HG03457 (cell line): ENCODE measurements at regions not wholly inside any gene's neighbourhood (a gene's known extent, or its start where the extent isn't known, plus 50 kb on each side); places are given as distances from the start of the nearest gene placed in this dataset.
A peak's percentile ranks its signal among the peaks of the same experiment; 100 is the strongest.
"Not testable (repeated sequence)": the region's sequence is repeated elsewhere in the genome, so short reads cannot be mapped to it uniquely, and the experiment has no call there.

Source experiments
- ATAC-seq: cut with Tn5 transposase; IDR thresholded peaks from one replicate; pipeline ENCODE4 v1.9.1; 2021; ENCODE audit warnings: moderate number of reproducible peaks; ENCODE audit not compliant: unreplicated experiment

DNA sequence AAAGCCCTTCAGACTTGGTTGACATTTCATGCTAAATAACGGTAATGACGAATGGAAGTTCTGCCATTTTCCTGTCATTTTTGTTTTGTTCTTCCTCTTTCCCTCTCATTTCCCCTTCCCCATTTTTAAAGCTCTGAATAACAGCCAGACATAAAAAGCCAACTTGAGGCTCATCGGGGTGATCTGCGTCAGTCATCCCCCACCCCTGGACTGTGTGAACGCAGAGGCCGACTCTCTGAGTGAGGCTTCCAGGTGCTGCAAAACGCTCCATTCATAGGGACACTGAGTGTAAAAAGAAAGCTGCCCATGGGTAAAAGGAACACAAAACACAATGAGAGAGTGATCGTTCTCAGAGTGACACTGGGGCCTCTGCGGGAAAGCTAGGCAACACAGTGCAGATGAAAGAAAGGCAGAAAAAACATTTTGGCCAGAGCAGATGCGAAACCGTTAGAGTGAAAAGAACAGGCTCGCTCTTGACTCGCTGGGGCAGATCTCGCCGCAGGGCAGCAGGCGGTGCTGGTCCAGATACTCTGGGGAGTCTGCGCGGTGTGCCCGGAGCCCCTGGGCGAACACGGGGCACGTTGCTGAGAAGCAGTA lies 684.8 kb downstream of the QKI start:
- ATAC-seq, result no peak

DNA sequence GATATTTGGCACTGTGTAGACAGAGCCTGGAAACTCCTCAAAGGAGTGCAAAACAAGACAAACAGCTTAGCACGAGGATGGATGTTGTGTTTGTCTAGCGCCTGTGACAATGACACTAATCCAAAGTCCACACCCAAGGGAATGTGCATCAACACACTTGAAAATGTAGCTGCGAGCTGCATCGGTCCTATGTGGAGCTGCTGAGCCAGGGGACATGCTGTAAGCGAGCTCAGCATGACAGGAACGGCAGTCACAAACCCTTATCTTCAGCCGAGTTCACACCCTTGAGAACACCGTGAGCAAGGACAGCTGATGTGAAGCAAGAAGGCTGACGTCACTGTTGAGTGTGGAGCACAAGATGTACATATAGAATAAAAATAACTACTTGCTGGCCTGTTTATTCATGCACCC lies 684.3 kb downstream of the QKI start:
- no peak for ATAC-seq

DNA sequence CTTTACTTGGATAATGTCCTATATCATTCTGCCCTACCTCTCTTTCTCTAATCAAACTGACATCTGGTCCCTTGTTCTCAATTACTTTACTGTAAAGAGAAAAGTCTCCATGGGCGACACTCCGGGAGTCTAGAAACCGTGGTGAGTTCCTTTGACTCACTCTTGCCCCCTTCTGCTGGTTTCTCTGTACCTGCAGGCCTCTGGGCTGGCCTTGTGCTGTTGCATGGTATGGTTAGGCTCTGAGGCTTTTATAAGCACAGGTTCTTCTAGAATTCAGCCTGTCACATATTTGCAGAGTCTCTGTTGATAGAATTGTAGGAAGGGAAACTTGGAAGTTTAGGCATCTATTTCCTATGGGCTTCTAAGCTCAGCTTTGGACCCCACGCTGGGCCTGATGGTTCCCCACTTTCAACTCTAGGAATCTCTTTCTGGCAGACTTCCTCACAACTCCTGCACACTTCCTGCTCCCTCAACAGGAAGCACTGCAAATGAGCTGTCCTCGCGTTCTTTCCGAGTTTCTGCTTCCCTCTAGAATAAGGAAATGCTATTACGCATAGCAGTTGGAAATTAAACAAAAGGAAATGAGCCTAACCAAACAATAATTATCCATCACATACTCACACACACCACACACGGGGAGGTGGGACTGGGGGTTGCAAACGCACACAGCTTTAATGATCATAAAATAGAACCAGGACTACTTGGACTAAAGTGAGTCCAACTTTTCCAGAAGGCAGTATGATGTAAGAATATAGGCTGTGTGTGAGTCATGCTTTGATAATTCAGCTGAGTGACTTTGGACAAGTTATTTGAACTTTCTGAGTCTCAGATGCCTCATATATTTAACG lies 683.3 kb downstream of the QKI start:
- no peak for ATAC-seq

- ATAC-seq, result no peak
Observed at GRCh38 chr6:164097056-164097455, 682.5 kb downstream of the QKI start.

DNA sequence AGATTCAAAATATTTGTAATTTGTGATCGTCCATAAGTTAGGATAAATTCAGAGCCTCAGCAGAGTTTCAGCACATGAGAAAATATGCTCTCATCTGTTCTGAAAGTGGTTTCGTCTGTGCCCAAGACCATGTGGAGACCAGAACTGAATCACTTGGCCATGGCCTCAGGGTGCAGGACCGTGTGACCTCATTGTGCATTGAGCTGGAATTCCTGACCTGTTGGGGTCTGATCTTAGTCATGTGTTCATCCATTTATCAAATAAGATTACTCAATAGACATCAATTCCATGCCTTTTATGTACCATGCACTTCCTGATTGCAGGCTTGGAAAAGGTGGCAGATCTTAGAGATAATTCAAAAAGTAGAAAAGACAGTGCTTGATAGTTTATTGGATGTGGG lies 680.5 kb downstream of the QKI start:
- no peak for ATAC-seq

- no peak for ATAC-seq
Observed at GRCh38 chr6:164087870-164088269, 673.4 kb downstream of the QKI start.

GRCh38 chr6:164087211-164087610 lies 672.7 kb downstream of the QKI start:
- no peak for ATAC-seq

GRCh38 chr6:164086076-164086887 lies 671.8 kb downstream of the QKI start:
- peak; percentile 74 for ATAC-seq

DNA sequence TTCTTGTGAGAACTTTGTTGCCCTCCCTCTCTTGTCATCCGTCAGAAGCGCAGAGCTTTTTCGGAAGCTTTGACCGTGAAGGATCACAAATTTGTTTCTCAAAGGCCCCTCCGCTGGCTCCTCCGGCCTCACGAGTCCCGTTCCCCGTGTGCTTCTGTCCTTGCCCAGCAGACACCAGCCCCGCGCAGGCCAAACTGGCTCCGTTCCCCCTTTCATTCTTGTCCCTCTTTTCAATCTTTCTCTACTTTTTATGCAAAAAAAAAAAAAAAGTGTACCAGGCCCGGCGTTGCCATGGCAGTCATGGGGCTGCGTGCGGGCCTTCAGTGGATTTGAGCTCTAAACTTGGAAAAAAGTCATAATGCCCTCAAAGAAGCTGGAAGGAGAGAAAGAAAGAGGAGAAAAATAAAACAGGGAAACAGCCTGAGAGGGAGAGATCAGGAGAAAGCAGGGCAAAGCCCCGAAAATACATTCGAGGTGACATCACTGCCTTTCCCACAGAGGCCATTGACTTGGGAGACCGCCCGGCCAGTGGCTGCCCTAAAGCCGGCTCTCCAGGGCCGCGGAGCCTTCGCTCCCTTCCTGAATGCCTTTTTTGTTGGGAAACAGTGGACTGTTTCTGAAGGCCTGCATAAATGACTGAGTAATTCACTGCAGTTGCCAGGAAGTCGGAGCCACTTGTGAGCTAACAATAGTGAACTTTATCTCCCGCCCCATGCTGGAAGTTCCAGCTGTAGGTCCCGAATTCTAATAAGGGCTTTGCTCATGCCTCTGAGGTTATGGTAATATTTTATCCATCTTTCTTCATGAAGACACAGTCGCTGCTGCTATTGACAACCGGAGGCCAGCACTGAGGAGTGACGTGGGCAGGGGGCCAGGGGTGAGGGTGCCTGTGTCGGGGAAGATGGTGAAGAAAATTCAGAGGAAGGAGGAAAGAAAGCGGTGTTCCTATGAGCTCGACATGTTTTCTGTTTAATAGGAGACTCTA lies 670.9 kb downstream of the QKI start:
- no peak for ATAC-seq

DNA sequence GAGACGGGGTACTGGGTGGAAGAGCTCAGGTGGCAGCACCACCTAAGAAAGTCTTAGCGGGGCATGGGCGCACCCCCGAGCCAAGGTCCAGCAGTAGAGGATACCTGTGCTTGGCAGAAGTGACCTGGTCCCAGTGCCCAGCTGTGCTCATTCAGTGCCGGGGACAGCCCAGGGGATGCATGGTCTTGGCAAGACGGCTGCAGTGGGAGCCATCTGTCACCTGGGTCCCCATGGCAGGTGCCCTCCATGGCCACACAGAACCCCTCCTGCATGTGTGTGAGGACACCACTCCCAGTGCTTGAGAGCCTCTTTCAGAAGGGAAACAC lies 664.7 kb downstream of the QKI start:
- no peak for ATAC-seq

DNA sequence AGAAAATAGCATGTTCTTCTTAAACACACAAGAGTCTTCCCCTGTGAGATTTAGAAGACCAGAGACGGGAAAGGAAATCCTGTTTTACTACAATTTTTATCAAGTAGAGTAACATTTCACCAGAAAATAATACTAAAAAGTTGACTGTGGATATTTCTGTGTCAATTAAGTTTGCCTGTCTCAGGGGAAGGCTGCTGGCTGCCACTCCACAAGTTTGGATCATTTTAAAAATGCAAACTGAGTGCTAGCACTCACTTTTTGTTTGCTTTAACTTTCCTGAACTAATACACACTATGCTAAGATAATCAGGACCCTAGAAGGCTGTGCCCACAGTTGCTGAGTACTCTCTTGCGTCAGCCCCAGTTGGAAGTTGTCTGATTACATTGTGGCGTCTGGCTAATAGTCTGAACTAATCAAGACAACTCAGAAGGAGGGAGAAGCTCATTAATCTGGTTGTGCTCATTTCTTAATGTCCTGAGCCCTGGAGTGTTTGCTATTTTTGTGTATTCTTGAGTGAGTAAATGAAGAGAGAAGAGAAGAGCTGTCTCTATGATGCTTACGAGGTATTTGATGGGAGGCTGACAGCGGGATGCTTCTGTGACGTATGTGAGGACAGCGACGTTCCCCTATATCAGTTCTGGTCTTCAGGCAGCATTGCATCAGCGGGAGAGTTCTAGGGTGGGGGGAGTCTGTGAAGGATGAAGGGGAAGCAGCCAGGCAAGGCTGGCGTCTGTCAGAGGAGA lies 664.2 kb downstream of the QKI start:
- no peak for ATAC-seq

- not testable (repeated sequence) for ATAC-seq
Observed at GRCh38 chr6:164076818-164077532, 662.5 kb downstream of the QKI start.

- ATAC-seq, result no peak
Observed at GRCh38 chr6:164075981-164076615, 661.6 kb downstream of the QKI start.

GRCh38 chr6:164072240-164072666 lies 657.7 kb downstream of the QKI start:
- ATAC-seq, result no peak

GRCh38 chr6:164069350-164069990 lies 655.0 kb downstream of the QKI start:
- no peak for ATAC-seq

- no peak for ATAC-seq
Observed at GRCh38 chr6:164068527-164068926, 654.0 kb downstream of the QKI start.

- no peak for ATAC-seq
Observed at GRCh38 chr6:164066766-164067165, 652.2 kb downstream of the QKI start.

DNA sequence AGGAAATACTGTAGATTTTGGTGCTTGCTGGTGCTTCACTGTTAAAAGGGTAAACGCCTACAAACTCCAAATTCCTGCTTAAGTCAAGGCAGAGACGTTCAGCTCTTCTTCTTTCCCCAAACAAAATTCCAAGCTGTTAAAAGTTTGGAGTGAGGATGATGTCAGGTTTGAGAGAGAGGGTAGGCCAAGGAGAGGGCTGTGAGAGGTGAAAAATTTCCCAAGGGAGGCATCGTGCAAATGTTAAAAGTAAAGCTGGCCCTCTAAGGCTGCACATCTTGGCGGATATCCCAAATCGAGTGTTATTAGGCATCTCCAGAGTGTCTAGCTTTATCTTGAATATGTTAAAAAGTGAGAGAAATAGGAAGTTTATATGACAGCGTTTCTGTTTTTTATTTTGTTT lies 651.8 kb downstream of the QKI start:
- ATAC-seq, result no peak
